ENCODE measurements at regions not wholly inside any gene's neighbourhood (a gene's known extent, or its start where the extent isn't known, plus 50 kb on each side); places are given as distances from the start of the nearest gene placed in this dataset.
"Not testable (repeated sequence)": the region's sequence is repeated elsewhere in the genome, so short reads cannot be mapped to it uniquely, and the experiment has no call there.

GRCh38 chr7:1342090-1342640, 109.5 kb downstream of the UNCX start:
- DNase-seq (ENCODE audit: low read depth) = no peak

- no peak for DNase-seq (ENCODE audit: low read depth)
These were observed 110.9 kb downstream of the UNCX start for GRCh38 chr7:1343551-1343950.

GRCh38 chr7:1344421-1344820, 111.7 kb downstream of the UNCX start:
- no peak for DNase-seq (ENCODE audit: low read depth)

GRCh38 chr7:1344981-1345701, 112.5 kb downstream of the UNCX start:
- DNase-seq (ENCODE audit: low read depth) = no peak

- DNase-seq (ENCODE audit: low read depth) = no peak
These were observed 113.2 kb downstream of the MICALL2 start for GRCh38 chr7:1345796-1346755.

- no peak for DNase-seq (ENCODE audit: low read depth)
These were observed 112.4 kb downstream of the MICALL2 start for GRCh38 chr7:1346851-1347250.

GRCh38 chr7:1348096-1348822, 111.0 kb downstream of the MICALL2 start:
- no peak for DNase-seq (ENCODE audit: low read depth)

GRCh38 chr7:1348823-1349335, 110.4 kb downstream of the MICALL2 start:
- no peak for DNase-seq (ENCODE audit: low read depth)

- no peak for DNase-seq (ENCODE audit: low read depth)
These were observed 109.9 kb downstream of the MICALL2 start for GRCh38 chr7:1349351-1349761.

GRCh38 chr7:1351881-1352625, 107.2 kb downstream of the MICALL2 start:
- no peak for DNase-seq (ENCODE audit: low read depth)

GRCh38 chr7:1352656-1353271, 106.5 kb downstream of the MICALL2 start:
- DNase-seq (ENCODE audit: low read depth) = no peak

GRCh38 chr7:1354661-1355567, 104.4 kb downstream of the MICALL2 start:
- DNase-seq (ENCODE audit: low read depth) = no peak

- no peak for DNase-seq (ENCODE audit: low read depth)
These were observed 103.5 kb downstream of the MICALL2 start for GRCh38 chr7:1355568-1356340.

- DNase-seq (ENCODE audit: low read depth) = not testable (repeated sequence)
These were observed 102.4 kb downstream of the MICALL2 start for GRCh38 chr7:1356853-1357252.

- not testable (repeated sequence) for DNase-seq (ENCODE audit: low read depth)
These were observed 102.0 kb downstream of the MICALL2 start for GRCh38 chr7:1357260-1357600.

GRCh38 chr7:1357601-1358271, 101.5 kb downstream of the MICALL2 start:
- DNase-seq (ENCODE audit: low read depth) = no peak

- no peak for DNase-seq (ENCODE audit: low read depth)
These were observed 100.8 kb downstream of the MICALL2 start for GRCh38 chr7:1358376-1359050.

- no peak for DNase-seq (ENCODE audit: low read depth)
These were observed 100.2 kb downstream of the MICALL2 start for GRCh38 chr7:1359051-1359400.
